Lung (tissue), 11 donors: ENCODE measurements at regions not wholly inside any gene's neighbourhood (a gene's known extent, or its start where the extent isn't known, plus 50 kb on each side); places are given as distances from the start of the nearest gene placed in this dataset.

ENCODE experiments used
- ATAC-seq: fragments of 200-7000 bp; cut with Tn5 transposase; one replicate; pipeline ENCODE4 v1.9.1; 2020; ENCODE audit warnings: moderate number of reproducible peaks; ENCODE audit not compliant: insufficient read depth, low FRiP score
- DNase-seq, 3 donors: peaks; one replicate each; pipeline ENCODE4 v3.0.0-alpha.2; 2013 to 2017
- H3K27ac ChIP-seq, 2 donors: one replicate each; pipeline ENCODE4 v1.5.1; 2013; ENCODE audit warnings: mild to moderate bottlenecking in 2 of 2, moderate library complexity in 2 of 2, control low read depth in 1 of 2, inconsistent platforms in 1 of 2, low read depth in 1 of 2, low read length in 1 of 2
- H3K27me3 ChIP-seq, 3 donors: one replicate each; pipeline ENCODE4 v1.5.1; 2013; ENCODE audit warnings: low read length in 2 of 3; ENCODE audit not compliant: control insufficient read depth in 3 of 3, insufficient read depth in 3 of 3
- H3K36me3 ChIP-seq, 4 donors: one replicate each; pipeline ENCODE4 v1.5.1; 2013; ENCODE audit warnings: low read length in 4 of 4, mild to moderate bottlenecking in 1 of 4, moderate library complexity in 1 of 4; ENCODE audit not compliant: control insufficient read depth in 4 of 4, insufficient read depth in 4 of 4
- H3K4me1 ChIP-seq, 5 donors: one replicate each; pipeline ENCODE4 v1.5.1; 2013; ENCODE audit warnings: low read length in 5 of 5, mild to moderate bottlenecking in 2 of 5, moderate library complexity in 1 of 5; ENCODE audit not compliant: control insufficient read depth in 5 of 5, insufficient read depth in 5 of 5
- H3K4me3 ChIP-seq: one replicate; pipeline ENCODE4 v1.5.1; 2013; ENCODE audit warnings: mild to moderate bottlenecking, control low read depth, moderate library complexity
- H3K9ac ChIP-seq, 2 donors: one replicate each; pipeline ENCODE4 v1.5.1; 2013; ENCODE audit warnings: low read length in 2 of 2, control low read depth in 1 of 2; ENCODE audit not compliant: insufficient read depth in 1 of 2
- H3K9me3 ChIP-seq, 4 donors: one replicate each; pipeline ENCODE4 v1.5.1; 2013; ENCODE audit warnings: low read length in 3 of 4, mild to moderate bottlenecking in 1 of 4, moderate library complexity in 1 of 4; ENCODE audit not compliant: control insufficient read depth in 4 of 4, insufficient read depth in 3 of 4
- CTCF ChIP-seq: IDR thresholded peaks from 2 replicates; pipeline ENCODE4 v1.5.1; 2012; ENCODE audit warnings: mild to moderate bottlenecking; ENCODE audit errors: control extremely low read depth, extremely low read depth
- WGBS, 2 donors: extraction: QIAGEN DNeasy Blood & Tissue Kit; methylation state at CpG; one replicate each; pipeline ENCODE4 v1.1.7; 2013; 5-methylcytosine and 5-hydroxymethylcytosine counted together
- donor health status: control.
- donor health status: control.
- donor health status: Bipolar disorder and iron deficiency.
- donor health status: healthy.
- donor health status: DM: yes; HTN: yes; CAD: no.

GRCh38 chr6:153412519-153412918 lies 281.4 kb upstream of the RGS17 start:
- Histone ChIP-seq H3K9ac (no peak overlapping the region), H3K4me1 (no peaks in the 10 kb centered on the region), H3K4me3 (no peak overlapping the region), H3K27me3 (no peaks in the 10 kb centered on the region), H3K9me3 (peaks cover 0 to 2% (median 0%) of the 10 kb centered on the region in 4 donors), H3K36me3 (no peaks in the 10 kb centered on the region), H3K27ac (no peak overlapping the region)
- WGBS, 2 donors: 28 to 75% methylated on average over 1 of the region's 1 CpG
- no peak for TF ChIP-seq CTCF
- ATAC-seq (no peak), DNase-seq (no peak)

GRCh38 chr6:153411070-153411648 lies 280.1 kb upstream of the RGS17 start:
- DNase-seq (no peak), ATAC-seq (no peak)
- H3K9me3 ChIP-seq: peaks cover 0 to under 1% (median 0%) of the 10 kb centered on the region in 4 donors
- no peaks in the 10 kb centered on the region for H3K27me3 ChIP-seq
- H3K4me3 ChIP-seq: no peak overlapping the region
- H3K27ac ChIP-seq: no peak overlapping the region
- no peak for TF ChIP-seq CTCF
- H3K36me3 ChIP-seq: no peaks in the 10 kb centered on the region
- H3K9ac ChIP-seq: no peak overlapping the region
- 89 to 96% methylated on average over 3 of the region's 3 CpGs for WGBS, 2 donors
- H3K4me1 ChIP-seq: no peaks in the 10 kb centered on the region

GRCh38 chr6:153405931-153406330 lies 274.8 kb upstream of the RGS17 start:
- no peak overlapping the region for H3K27ac ChIP-seq
- H3K9me3 ChIP-seq: no peaks in the 10 kb centered on the region
- H3K27me3 ChIP-seq: no peaks in the 10 kb centered on the region
- DNase-seq: no peak
- no peak for ATAC-seq
- no peaks in the 10 kb centered on the region for H3K36me3 ChIP-seq
- 79 to 83% methylated on average over 4 of the region's 4 CpGs for WGBS, 2 donors
- no peak overlapping the region for H3K4me3 ChIP-seq
- no peak overlapping the region for H3K9ac ChIP-seq
- TF ChIP-seq CTCF: no peak
- no peaks in the 10 kb centered on the region for H3K4me1 ChIP-seq

- no peak overlapping the region for H3K27ac ChIP-seq
- no peaks in the 10 kb centered on the region for H3K9me3 ChIP-seq
- H3K27me3 ChIP-seq: no peaks in the 10 kb centered on the region
- no peak overlapping the region for H3K9ac ChIP-seq
- no peaks in the 10 kb centered on the region for H3K36me3 ChIP-seq
- 90 to 91% methylated on average over 2 of the region's 2 CpGs for WGBS, 2 donors
- no peak for ATAC-seq
- H3K4me1 ChIP-seq: no peaks in the 10 kb centered on the region
- no peak overlapping the region for H3K4me3 ChIP-seq
- TF ChIP-seq CTCF: no peak
- DNase-seq: no peak
Measured at GRCh38 chr6:153401751-153402150, 270.7 kb upstream of the RGS17 start.
